ENCODE measurements at regions not wholly inside any gene's neighbourhood (a gene's known extent, or its start where the extent isn't known, plus 50 kb on each side); places are given as distances from the start of the nearest gene placed in this dataset.

GRCh38 chr9:35552376-35552775 lies 52.7 kb upstream of the TESK1 start:
- WGBS, 2 donors, result 83% methylated on average over 4 of the region's 4 CpGs
- Histone ChIP-seq H3K27ac (peak overlapping the region in 1 of 4 donors; percentile 51), H3K36me3 (peaks cover 5 to 16% (median 7%) of the 10 kb centered on the region in 3 donors), H3K4me3 (no peak overlapping the region), H3K27me3 (no peaks in the 10 kb centered on the region), H3K4me1 (peaks cover 5 to 9% (median 8%) of the 10 kb centered on the region in 3 donors), H3K9me3 (no peaks in the 10 kb centered on the region)
- ATAC-seq (no peak), FAIRE-seq (no peak), DNase-seq (no peak)
- no peak for TF ChIP-seq CTCF (IDR thresholded peaks at IDR 0.05)
- intact Hi-C loops (cut with DNase I), result no loop called here

- Histone ChIP-seq H3K36me3 (peaks cover 5 to 13% (median 6%) of the 10 kb centered on the region in 3 donors), H3K4me1 (peaks cover 5 to 9% (median 8%) of the 10 kb centered on the region in 3 donors), H3K27ac (peak overlapping the region in 3 of 4 donors; percentile 9 to 55 (median 51)), H3K9me3 (no peaks in the 10 kb centered on the region), H3K27me3 (no peaks in the 10 kb centered on the region), H3K4me3 (no peak overlapping the region)
- intact Hi-C loops (cut with DNase I), result no loop called here
- FAIRE-seq, result no peak
- no peak for TF ChIP-seq CTCF (IDR thresholded peaks at IDR 0.05)
- 65 to 69% methylated on average over 3 of the region's 3 CpGs for WGBS, 2 donors
- ATAC-seq, result no peak
- DNase-seq, result no peak
Measured at GRCh38 chr9:35552837-35553236, 52.2 kb upstream of the TESK1 start.

GRCh38 chr9:35553670-35554543 lies 51.2 kb upstream of the TESK1 start:
- peak; percentile 50 to 75 (median 73) for TF ChIP-seq CTCF (IDR thresholded peaks at IDR 0.05)
- no peak overlapping the region for H3K4me3 ChIP-seq
- H3K27me3 ChIP-seq, result no peaks in the 10 kb centered on the region
- peak overlapping the region; percentile 9 to 55 (median 45) for H3K27ac ChIP-seq
- peaks cover 5 to 9% (median 8%) of the 10 kb centered on the region in 3 donors for H3K4me1 ChIP-seq
- peak; percentile 84 for FAIRE-seq
- H3K36me3 ChIP-seq, result peaks cover 0 to 6% (median 3%) of the 10 kb centered on the region in 3 donors
- no peaks in the 10 kb centered on the region for H3K9me3 ChIP-seq
- intact Hi-C loops (cut with DNase I), result no loop called here
- ATAC-seq, result peak; percentile 83 to 95 (median 92)
- WGBS, 2 donors, result 13% methylated on average over 12 of the region's 12 CpGs
- peak; percentile 51 to 73 (median 62) for DNase-seq

- Histone ChIP-seq H3K27me3 (no peaks in the 10 kb centered on the region), H3K27ac (no peak overlapping the region), H3K9me3 (no peaks in the 10 kb centered on the region), H3K4me3 (no peak overlapping the region), H3K4me1 (peaks cover 5 to 9% (median 8%) of the 10 kb centered on the region in 3 donors), H3K36me3 (peaks cover 0 to 8% (median 4%) of the 10 kb centered on the region in 3 donors)
- intact Hi-C loops (cut with DNase I), result loop anchor here in 2 of 3 donors (5.0 kb wide), 1 partner anchor 73 kb away; no protein-coding TSS in a partner anchor
- no peak for TF ChIP-seq CTCF (IDR thresholded peaks at IDR 0.05)
- no peak for ATAC-seq
- 87 to 91% methylated on average over 13 of the region's 13 CpGs for WGBS, 2 donors
- no peak for FAIRE-seq
- DNase-seq, result peak in 2 of 6 donors; percentile 45 to 63
Measured at GRCh38 chr9:35555246-35555701, 49.8 kb upstream of the TESK1 start.

Data from pancreas (tissue), 10 donors.